Left lung (tissue), 4 donors: ENCODE measurements at regions not wholly inside any gene's neighbourhood (a gene's known extent, or its start where the extent isn't known, plus 50 kb on each side); places are given as distances from the start of the nearest gene placed in this dataset.

ENCODE experiments used
- ATAC-seq: fragments of 200-7000 bp; cut with Tn5 transposase; one replicate; pipeline ENCODE4 v1.9.1; 2020; ENCODE audit warnings: moderate library complexity
- DNase-seq, 4 donors: peaks; one replicate each; pipeline ENCODE4 v3.0.0-alpha.2; 2013 to 2020
- H3K27ac ChIP-seq, 2 donors: fragments of 200-600 bp; sonication (generic) in 1 of 2; one replicate each; pipeline versions ENCODE4 v1.5.0 to v1.8.0; 2020 to 2021
- H3K27me3 ChIP-seq, 2 donors: fragments of 200-600 bp; sonication (generic) in 1 of 2; one replicate each; pipeline versions ENCODE4 v1.5.0 to v1.8.0; 2020 to 2021
- H3K36me3 ChIP-seq, 2 donors: fragments of 200-600 bp; sonication (generic) in 1 of 2; one replicate each; pipeline versions ENCODE4 v1.5.0 to v1.8.0; 2020 to 2021
- H3K4me1 ChIP-seq, 2 donors: fragments of 200-600 bp; one replicate each; pipeline ENCODE4 v1.8.0; 2021
- H3K4me3 ChIP-seq, 2 donors: fragments of 200-600 bp; sonication (generic) in 1 of 2; one replicate each; pipeline versions ENCODE4 v1.5.0 to v1.8.0; 2020 to 2021; ENCODE audit warnings: mild to moderate bottlenecking in 1 of 2
- H3K9me3 ChIP-seq, 2 donors: fragments of 200-600 bp; sonication (generic) in 1 of 2; one replicate each; pipeline versions ENCODE4 v1.5.0 to v1.8.0; 2020 to 2021
- CTCF ChIP-seq, 2 donors: fragments of 200-600 bp; sonication (generic) in 1 of 2; IDR thresholded peaks; one replicate each; pipeline versions ENCODE4 v1.5.0 to v1.8.0; 2021; ENCODE audit warnings: antibody characterized with exemption in 2 of 2
- intact Hi-C, 2 donors: fragments of 100-400 bp; cut with DNase I; formaldehyde crosslinking; loops; one replicate each; pipeline versions ENCODE4 v1.11.2 to v1.14.2; 2022
- donor health status: DM: no; HTN: yes; CAD: no.
- donor health status: DM: no; HTN: no; CAD: no.

GRCh38 chr18:39966275-39966674, 1988.8 kb upstream of the PIK3C3 start:
- DNase-seq: no peak
- no peak for TF ChIP-seq CTCF (IDR thresholded peaks at IDR 0.05)
- H3K27ac ChIP-seq: no peak overlapping the region
- H3K4me1 ChIP-seq: no peaks in the 10 kb centered on the region
- H3K9me3 ChIP-seq: no peaks in the 10 kb centered on the region
- no peak for ATAC-seq
- no peaks in the 10 kb centered on the region for H3K27me3 ChIP-seq
- intact Hi-C loops: no loop called here
- no peaks in the 10 kb centered on the region for H3K36me3 ChIP-seq
- no peak overlapping the region for H3K4me3 ChIP-seq

- H3K9me3 ChIP-seq: no peaks in the 10 kb centered on the region
- intact Hi-C loops: no loop called here
- H3K27ac ChIP-seq: no peak overlapping the region
- no peaks in the 10 kb centered on the region for H3K36me3 ChIP-seq
- no peak overlapping the region for H3K4me3 ChIP-seq
- no peak for TF ChIP-seq CTCF (IDR thresholded peaks at IDR 0.05)
- H3K4me1 ChIP-seq: no peaks in the 10 kb centered on the region
- no peaks in the 10 kb centered on the region for H3K27me3 ChIP-seq
- DNase-seq: no peak
- ATAC-seq: no peak
Observed at GRCh38 chr18:39962546-39962945, 1992.5 kb upstream of the PIK3C3 start.

- ATAC-seq (no peak), DNase-seq (no peak)
- no peak overlapping the region for H3K4me3 ChIP-seq
- H3K4me1 ChIP-seq: no peaks in the 10 kb centered on the region
- TF ChIP-seq CTCF (IDR thresholded peaks at IDR 0.05): no peak
- no peaks in the 10 kb centered on the region for H3K9me3 ChIP-seq
- no peaks in the 10 kb centered on the region for H3K36me3 ChIP-seq
- no peak overlapping the region for H3K27ac ChIP-seq
- intact Hi-C loops: no loop called here
- no peaks in the 10 kb centered on the region for H3K27me3 ChIP-seq
Observed at GRCh38 chr18:39960550-39960949, 1994.5 kb upstream of the PIK3C3 start.

GRCh38 chr18:39959839-39960238, 1995.2 kb upstream of the PIK3C3 start:
- no peak for ATAC-seq
- Histone ChIP-seq H3K4me1 (no peaks in the 10 kb centered on the region), H3K9me3 (no peaks in the 10 kb centered on the region), H3K27me3 (no peaks in the 10 kb centered on the region), H3K27ac (no peak overlapping the region), H3K36me3 (no peaks in the 10 kb centered on the region), H3K4me3 (no peak overlapping the region)
- intact Hi-C loops: no loop called here
- no peak for TF ChIP-seq CTCF (IDR thresholded peaks at IDR 0.05)
- DNase-seq: no peak

GRCh38 chr18:39958876-39959275, 1996.2 kb upstream of the PIK3C3 start:
- no peaks in the 10 kb centered on the region for H3K27me3 ChIP-seq
- H3K36me3 ChIP-seq: no peaks in the 10 kb centered on the region
- H3K27ac ChIP-seq: no peak overlapping the region
- no peak for ATAC-seq
- DNase-seq: no peak
- no peak for TF ChIP-seq CTCF (IDR thresholded peaks at IDR 0.05)
- no peaks in the 10 kb centered on the region for H3K9me3 ChIP-seq
- H3K4me1 ChIP-seq: no peaks in the 10 kb centered on the region
- H3K4me3 ChIP-seq: no peak overlapping the region
- intact Hi-C loops: no loop called here
